C4-2B (cell line): ENCODE measurements at regions not wholly inside any gene's neighbourhood (a gene's known extent, or its start where the extent isn't known, plus 50 kb on each side); places are given as distances from the start of the nearest gene placed in this dataset.

Source experiments
- H3K27ac ChIP-seq: fragments of 450-650 bp; 2 replicates; pipeline ENCODE4 v1.5.1; 2017
- ZFX ChIP-seq: fragments of 450-650 bp; IDR thresholded peaks from 2 replicates; pipeline ENCODE4 v1.6.1; 2017
- TF ChIP-seq, protein P1 (sequence below): fragments of 450-650 bp; conservative IDR thresholded peaks from 2 replicates; pipeline ENCODE4 v1.5.1; 2017; ENCODE audit warnings: mild to moderate bottlenecking

DNA sequence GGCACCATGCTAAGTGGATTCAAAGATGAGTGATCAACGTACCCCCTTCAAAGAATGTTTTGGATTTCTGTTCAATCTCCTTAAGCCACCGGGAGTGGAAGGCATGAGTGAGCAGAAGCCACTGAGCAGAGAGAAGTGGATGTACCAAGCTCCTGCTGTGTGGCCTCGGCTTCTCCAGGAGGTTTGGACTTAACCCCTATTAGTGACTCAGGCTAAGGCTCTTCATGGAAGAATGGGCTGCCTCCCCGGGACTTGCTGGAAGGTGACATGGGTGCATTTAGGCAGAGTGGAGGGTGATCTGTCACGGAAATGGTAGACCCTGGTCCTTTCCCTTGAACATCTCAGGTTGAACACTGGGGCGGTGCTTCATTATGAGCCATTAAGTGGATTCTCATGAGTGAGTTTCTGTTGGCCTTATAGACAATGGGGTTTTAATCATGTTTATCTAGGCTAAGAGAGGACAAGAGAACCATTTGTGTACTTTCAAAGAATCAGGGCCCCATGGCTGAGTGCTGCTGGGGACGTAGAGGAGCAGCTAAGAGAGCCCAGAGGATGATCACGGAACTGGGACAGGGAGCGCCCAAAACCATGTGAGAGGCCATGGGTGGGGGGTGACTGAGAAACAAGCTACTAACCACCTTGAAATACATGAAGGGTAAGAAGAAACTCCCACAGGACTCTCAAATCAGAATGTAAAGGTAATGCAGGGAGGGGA is 62.2 kb downstream of the HES1 start:
- no peak for TF ChIP-seq ZFX
- TF ChIP-seq, protein P1, sequence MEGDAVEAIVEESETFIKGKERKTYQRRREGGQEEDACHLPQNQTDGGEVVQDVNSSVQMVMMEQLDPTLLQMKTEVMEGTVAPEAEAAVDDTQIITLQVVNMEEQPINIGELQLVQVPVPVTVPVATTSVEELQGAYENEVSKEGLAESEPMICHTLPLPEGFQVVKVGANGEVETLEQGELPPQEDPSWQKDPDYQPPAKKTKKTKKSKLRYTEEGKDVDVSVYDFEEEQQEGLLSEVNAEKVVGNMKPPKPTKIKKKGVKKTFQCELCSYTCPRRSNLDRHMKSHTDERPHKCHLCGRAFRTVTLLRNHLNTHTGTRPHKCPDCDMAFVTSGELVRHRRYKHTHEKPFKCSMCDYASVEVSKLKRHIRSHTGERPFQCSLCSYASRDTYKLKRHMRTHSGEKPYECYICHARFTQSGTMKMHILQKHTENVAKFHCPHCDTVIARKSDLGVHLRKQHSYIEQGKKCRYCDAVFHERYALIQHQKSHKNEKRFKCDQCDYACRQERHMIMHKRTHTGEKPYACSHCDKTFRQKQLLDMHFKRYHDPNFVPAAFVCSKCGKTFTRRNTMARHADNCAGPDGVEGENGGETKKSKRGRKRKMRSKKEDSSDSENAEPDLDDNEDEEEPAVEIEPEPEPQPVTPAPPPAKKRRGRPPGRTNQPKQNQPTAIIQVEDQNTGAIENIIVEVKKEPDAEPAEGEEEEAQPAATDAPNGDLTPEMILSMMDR: no peak
- no peak overlapping the region for H3K27ac ChIP-seq

DNA sequence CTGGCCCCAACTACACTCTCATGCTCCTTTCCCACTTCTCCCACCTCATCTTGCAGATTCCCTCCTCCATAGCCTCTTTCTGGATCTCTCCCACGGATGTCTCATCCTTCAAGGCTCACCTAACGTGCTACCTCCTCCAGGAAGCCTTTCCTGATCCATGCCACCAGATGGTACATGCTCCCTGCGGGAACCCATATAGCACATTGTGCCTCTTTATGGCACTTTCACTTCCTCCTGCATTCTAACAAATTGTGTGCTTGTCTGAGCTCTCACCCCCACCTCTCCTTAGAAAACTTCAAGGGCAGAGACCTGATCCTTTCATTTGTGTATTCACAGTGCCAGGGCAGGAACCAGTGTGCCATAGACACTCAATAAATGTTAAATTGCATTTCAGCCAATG is 63.0 kb downstream of the HES1 start:
- TF ChIP-seq, protein P1: no peak
- TF ChIP-seq ZFX: no peak
- no peak overlapping the region for H3K27ac ChIP-seq

DNA sequence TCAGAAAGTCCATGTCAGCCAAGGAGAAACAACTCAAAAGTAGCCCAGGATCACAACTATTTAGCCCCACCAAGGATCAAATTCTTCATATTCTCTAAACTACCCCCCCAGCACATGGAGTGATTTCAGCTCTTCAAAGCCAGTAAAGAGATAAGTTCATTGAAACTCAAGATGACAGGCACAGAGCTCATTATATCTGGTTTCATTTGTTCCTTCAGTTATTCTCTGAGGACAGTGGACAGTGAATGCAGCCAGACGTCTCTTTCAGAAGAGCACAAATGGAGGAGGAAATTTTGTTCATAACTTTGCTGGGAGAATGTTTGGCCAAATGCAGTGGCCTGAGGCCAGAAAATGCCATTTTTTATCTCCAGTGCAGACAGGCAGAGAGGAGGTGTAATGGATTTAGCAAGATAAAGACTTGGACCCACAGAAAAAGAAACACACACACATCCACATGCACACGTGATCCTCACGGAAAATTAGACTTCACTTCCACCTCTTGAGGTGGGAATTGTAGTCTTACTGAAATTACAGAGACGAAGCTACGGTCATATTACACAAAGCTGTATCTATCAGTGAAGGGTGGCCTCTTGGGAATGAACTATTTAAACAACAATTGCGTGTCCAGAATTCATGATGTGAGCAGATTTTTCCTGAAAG is 64.6 kb downstream of the HES1 start:
- H3K27ac ChIP-seq: no peak overlapping the region
- no peak for TF ChIP-seq ZFX
- TF ChIP-seq, protein P1: no peak

DNA sequence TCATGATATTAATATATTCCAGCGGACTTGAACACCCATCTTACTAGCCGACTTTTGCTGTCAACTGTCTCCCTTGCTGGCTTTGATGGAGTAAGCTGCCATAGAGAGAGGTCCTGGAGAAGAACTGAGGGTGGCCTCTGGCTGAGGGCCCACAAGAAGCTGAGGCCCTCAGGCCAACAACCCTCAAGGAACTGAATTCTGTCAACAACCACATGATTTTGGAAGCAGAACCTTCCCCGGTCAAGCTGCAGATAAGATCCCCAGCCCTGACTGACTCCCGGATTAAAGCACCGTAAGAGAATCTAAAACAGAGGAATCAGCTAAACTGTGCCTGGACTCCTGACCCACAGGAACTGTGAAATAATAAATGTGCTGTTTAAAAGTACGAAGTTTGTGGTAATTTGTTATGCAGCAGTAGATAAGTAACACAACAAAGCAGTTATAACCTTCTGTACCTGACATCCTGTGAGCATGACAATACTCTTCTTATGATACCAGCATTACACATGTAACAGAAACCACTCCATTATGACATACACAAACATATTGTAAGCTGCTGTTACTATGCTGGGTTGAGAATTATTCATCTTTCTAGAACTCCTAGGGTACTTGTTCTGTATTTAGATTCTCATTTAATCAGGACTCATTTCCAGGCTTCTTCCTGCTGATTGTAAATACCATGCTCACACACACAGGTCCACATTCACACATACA is 66.2 kb downstream of the HES1 start:
- no peak for TF ChIP-seq ZFX
- TF ChIP-seq, protein P1: no peak
- no peak overlapping the region for H3K27ac ChIP-seq

DNA sequence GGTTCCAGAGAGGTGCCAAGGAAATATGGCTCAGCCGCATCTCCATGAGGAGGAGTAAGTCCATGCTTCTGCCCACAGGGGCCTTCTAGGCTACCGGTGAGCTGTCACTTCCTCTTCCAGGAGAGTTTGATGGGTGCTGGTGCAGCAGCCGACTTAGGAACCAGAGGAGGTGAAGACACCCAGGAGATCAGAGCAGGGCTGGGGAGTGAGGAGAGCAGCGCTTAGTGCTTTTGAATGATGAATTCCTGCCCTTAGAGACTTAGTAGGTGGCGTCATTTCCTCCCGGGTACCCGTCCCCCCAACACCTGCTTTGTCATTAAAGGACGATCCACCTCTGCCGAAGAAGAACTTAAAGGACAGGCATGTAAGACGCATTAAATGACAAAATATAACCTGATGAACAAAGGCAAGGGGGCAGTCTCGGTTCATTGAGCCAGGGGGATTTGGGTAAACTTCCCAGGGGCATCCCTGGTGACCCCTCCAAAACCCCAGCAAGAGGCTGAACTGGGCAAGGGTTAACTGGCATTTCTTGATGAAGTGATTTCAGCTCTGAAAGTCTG is 67.6 kb downstream of the HES1 start:
- no peak for TF ChIP-seq ZFX
- TF ChIP-seq, protein P1: no peak
- no peak overlapping the region for H3K27ac ChIP-seq

DNA sequence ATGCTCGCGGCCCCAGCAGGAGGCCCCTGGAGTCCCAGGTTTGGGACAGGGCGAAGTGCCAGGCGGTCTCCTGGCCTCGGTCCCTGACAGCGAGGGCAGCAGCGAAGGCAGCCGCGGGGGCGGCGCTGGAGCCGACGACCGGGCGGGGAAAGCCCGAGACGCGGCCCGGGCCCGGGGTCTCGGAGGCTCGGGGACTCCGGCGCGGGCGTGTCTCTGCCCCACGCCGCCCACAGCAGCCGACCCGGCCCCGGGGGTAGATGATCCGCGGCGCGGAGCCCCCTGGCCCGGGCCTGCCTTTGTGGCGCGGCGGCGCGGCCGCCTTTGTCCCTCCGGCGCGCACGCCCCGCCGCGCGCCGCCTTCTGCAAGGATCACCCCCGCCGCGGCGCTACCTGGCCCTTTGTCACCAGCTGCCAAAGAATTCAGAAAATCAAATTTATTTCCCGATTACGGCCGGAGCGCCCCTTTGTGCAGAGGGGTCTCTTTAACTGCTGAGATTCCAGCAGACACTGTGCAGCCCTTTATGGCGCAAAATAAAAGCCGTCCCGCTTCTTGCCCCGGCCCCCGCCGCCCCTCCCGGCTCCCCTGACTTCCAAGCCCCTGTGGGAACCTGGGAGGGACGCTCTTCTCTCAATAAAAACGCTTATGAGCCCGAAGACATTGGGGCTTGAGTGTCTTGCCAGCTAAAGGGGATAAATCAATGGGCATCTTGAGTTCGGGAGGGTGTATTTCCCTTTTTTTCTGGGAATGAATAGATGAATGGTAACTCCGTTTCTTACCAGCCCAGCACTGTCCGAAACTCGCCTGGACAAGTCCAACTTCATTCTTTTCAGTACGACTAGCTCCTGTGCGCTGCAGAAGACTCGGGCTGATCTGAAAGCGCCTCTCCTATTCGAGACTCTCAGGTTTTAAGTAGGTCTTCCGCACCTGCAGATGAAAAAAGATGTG is 68.4 kb downstream of the HES1 start:
- TF ChIP-seq, protein P1: no peak
- no peak for TF ChIP-seq ZFX

More for the DNA sequence above, 68.4 kb downstream of the HES1 start:
- no peak overlapping the region for H3K27ac ChIP-seq
